Activated T-cell treated with anti-CD3 and anti-CD28 coated beads, Interleukin-2, amount 50 U/mL, for 24 hours (primary cell): ENCODE measurements at regions not wholly inside any gene's neighbourhood (a gene's known extent, or its start where the extent isn't known, plus 50 kb on each side); places are given as distances from the start of the nearest gene placed in this dataset.
"Not testable (repeated sequence)": the region's sequence is repeated elsewhere in the genome, so short reads cannot be mapped to it uniquely, and the experiment has no call there.

Experiments used
- DNase-seq: peaks from one replicate; pipeline ENCODE4 v3.0.0-alpha.2; 2020
- H3K27ac Mint-ChIP-seq: 2 replicates; pipeline ENCODE4 v1.8.0; 2020; ENCODE audit warnings: mild to moderate bottlenecking, mixed read lengths
- H3K27me3 Mint-ChIP-seq: 2 replicates; pipeline ENCODE4 v1.8.0; 2020; ENCODE audit warnings: mixed read lengths
- H3K36me3 Mint-ChIP-seq: 2 replicates; pipeline ENCODE4 v1.8.0; 2020; ENCODE audit warnings: low read depth, mixed read lengths
- H3K4me1 Mint-ChIP-seq: 2 replicates; pipeline ENCODE4 v1.8.0; 2020; ENCODE audit warnings: low read depth, mixed read lengths
- H3K4me3 Mint-ChIP-seq: 2 replicates; pipeline ENCODE4 v1.8.0; 2020; ENCODE audit warnings: mild to moderate bottlenecking, moderate library complexity, mixed read lengths
- H3K9me3 Mint-ChIP-seq: 2 replicates; pipeline ENCODE4 v1.8.0; 2020; ENCODE audit warnings: mixed read lengths

GRCh38 chr7:76117306-76117991 is 69.5 kb downstream of the MDH2 start:
- not testable (repeated sequence) for H3K4me3 Mint-ChIP-seq, DNase-seq, H3K4me1 Mint-ChIP-seq, H3K27ac Mint-ChIP-seq, H3K9me3 Mint-ChIP-seq, H3K36me3 Mint-ChIP-seq, H3K27me3 Mint-ChIP-seq

DNA sequence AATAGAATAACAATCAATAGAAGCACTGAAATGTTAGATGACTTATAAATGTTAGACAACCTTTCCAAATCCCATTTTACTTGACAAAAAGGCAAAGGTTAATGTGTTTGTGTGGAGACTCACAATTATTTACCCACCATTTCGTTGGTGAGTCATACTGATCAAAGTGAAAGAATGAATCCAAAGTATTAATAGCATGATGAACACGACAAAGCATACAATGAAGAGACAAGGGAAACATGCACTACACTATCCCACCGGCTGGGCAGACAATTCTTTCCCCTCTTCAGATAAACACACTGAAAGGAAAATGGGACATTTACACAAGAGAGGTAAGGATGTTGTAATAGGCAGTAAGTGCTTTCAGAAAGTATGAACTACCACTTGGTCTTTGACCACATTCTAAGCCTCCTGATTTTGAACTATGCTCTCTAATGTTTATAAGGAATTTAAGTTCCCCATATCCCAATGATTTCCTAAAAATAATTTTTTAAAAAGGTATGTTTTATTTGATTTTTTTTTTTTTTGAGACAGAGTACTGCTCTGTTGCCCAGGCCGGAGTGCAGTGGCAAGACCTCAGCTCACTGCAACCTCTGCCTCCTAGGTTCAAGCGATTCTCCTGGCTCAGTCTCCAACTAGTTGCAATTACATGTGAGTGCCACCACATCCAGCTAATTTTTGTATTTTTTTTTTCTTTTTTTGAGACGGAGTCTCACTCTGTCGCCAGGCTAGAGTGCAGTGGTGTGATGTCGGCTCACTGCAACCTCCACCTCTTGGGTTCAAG is 70.5 kb downstream of the MDH2 start:
- not testable (repeated sequence) for H3K36me3 Mint-ChIP-seq, H3K27me3 Mint-ChIP-seq, DNase-seq, H3K27ac Mint-ChIP-seq, H3K4me3 Mint-ChIP-seq, H3K9me3 Mint-ChIP-seq
- H3K4me1 Mint-ChIP-seq: peaks cover 14% of the 10 kb centered on the region

DNA sequence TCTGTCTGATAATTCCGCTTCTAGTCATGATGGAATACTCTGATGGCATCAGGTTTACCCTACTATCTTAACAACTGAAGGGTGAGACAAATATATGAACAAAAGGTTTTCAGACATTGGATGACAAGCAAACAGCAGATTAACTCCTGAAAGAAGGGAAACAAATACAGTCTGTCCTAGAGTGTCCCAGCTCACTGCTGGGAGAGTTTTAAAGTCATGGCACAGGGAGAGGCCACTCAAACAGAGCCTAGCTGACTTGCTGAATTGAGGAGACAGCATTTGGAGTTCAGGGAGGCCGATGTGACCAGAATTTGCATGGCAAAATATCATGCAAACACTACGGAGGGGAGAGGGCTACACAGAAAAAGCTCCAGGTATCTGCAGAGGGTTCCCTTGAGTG is 73.1 kb downstream of the MDH2 start:
- no peak overlapping the region for H3K27ac Mint-ChIP-seq
- H3K27me3 Mint-ChIP-seq: no peaks in the 10 kb centered on the region
- no peak overlapping the region for H3K4me3 Mint-ChIP-seq
- no peaks in the 10 kb centered on the region for H3K9me3 Mint-ChIP-seq
- no peaks in the 10 kb centered on the region for H3K36me3 Mint-ChIP-seq
- peaks cover 14% of the 10 kb centered on the region for H3K4me1 Mint-ChIP-seq
- DNase-seq: no peak

DNA sequence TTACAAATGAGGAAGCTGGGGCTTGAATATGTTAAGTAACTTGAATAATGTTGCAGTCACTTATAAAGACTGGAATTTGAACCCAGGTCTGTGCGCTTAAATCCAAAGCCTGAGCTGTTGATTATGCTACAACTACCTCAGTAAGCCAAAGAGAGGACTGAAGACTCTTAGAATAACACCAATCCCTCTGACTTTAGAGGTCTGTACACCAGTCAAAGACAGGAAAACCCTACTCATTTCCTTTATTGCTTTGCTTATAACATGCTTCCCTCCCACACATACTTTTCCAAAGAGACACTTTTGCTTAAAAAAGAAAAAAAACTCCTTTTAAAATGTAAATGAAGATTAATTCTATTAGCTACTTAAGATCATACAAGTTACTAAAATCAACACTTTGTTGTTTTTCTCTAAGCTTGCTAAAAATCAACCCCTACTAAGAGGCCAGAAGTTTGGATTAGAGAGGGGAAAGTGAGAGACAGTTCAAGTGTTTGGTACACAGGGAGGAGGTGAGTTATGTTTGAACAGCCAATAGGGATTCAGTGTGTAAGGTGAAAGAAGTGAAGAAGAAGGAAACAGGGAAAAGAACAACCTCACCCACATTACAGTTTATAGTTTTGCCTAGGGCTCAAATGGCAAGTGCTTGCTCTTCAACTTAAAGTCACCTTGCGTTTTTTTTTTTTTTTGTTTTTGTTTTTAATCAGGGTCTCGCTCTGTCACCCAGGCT is 74.8 kb downstream of the MDH2 start:
- no peaks in the 10 kb centered on the region for H3K27me3 Mint-ChIP-seq
- H3K27ac Mint-ChIP-seq: peak overlapping the region; percentile 10
- peaks cover 14% of the 10 kb centered on the region for H3K4me1 Mint-ChIP-seq
- no peak for DNase-seq
- no peak overlapping the region for H3K4me3 Mint-ChIP-seq
- H3K9me3 Mint-ChIP-seq: no peaks in the 10 kb centered on the region
- H3K36me3 Mint-ChIP-seq: no peaks in the 10 kb centered on the region

- Mint-ChIP-seq H3K4me1 (peaks cover 14% of the 10 kb centered on the region), H3K36me3 (no peaks in the 10 kb centered on the region), H3K9me3 (no peaks in the 10 kb centered on the region), H3K27me3 (no peaks in the 10 kb centered on the region), H3K27ac (no peak overlapping the region), H3K4me3 (no peak overlapping the region)
- DNase-seq: no peak
These were observed 75.4 kb downstream of the MDH2 start for GRCh38 chr7:76123316-76123715.

DNA sequence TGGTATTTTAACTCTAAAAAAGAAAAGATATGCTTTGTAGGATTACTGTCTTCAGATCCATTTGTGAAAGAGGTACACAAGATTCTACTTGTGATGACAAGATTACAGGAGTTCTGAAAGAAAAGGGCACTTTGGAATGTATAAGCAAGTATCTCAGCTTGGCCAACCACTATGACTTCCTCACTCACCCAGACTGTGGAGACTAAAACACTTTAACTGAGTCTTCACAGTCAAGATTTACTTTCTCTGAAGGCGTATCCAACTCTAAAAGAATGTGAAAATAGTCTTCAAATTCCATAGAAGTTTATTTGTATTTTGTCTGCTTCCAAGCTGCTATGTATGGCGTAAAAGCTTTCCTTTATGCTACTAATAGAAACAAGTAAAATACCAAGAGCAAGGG is 76.1 kb upstream of the SRRM3 start:
- Mint-ChIP-seq H3K27ac (no peak overlapping the region), H3K27me3 (no peaks in the 10 kb centered on the region), H3K9me3 (no peaks in the 10 kb centered on the region), H3K36me3 (no peaks in the 10 kb centered on the region), H3K4me3 (no peak overlapping the region), H3K4me1 (peaks cover 16% of the 10 kb centered on the region)
- DNase-seq: no peak

DNA sequence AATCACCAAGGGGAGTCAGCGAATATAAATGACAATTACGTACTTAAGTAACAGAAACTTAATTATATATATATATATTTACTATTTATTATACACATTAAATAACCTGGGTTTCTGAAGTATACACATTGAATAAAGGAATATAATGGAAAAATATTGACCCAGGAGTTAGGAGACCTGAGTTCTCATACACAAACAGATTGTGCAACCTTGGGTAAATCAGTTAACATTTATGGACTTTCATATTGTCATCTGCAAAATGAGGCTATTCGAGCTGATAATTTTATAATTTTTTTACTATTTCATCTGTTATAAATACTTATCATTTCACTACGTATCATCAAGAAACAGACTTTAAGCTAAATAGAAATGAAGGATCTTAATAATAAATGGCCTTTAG is 75.1 kb upstream of the SRRM3 start:
- no peaks in the 10 kb centered on the region for H3K27me3 Mint-ChIP-seq
- no peak for DNase-seq
- no peaks in the 10 kb centered on the region for H3K9me3 Mint-ChIP-seq
- no peak overlapping the region for H3K4me3 Mint-ChIP-seq
- no peaks in the 10 kb centered on the region for H3K36me3 Mint-ChIP-seq
- peaks cover 17% of the 10 kb centered on the region for H3K4me1 Mint-ChIP-seq
- H3K27ac Mint-ChIP-seq: no peak overlapping the region

- Mint-ChIP-seq H3K36me3 (no peaks in the 10 kb centered on the region), H3K27me3 (no peaks in the 10 kb centered on the region), H3K4me3 (no peak overlapping the region), H3K4me1 (peaks cover 28% of the 10 kb centered on the region), H3K9me3 (no peaks in the 10 kb centered on the region), H3K27ac (no peak overlapping the region)
- no peak for DNase-seq
These were observed 72.3 kb upstream of the SRRM3 start for GRCh38 chr7:76129366-76129765.

GRCh38 chr7:76129836-76130235 is 71.9 kb upstream of the SRRM3 start:
- Mint-ChIP-seq H3K27me3 (no peaks in the 10 kb centered on the region), H3K27ac (no peak overlapping the region)

GRCh38 chr7:76130661-76131060 is 71.0 kb upstream of the SRRM3 start:
- not testable (repeated sequence) for H3K27ac Mint-ChIP-seq, DNase-seq, H3K27me3 Mint-ChIP-seq, H3K9me3 Mint-ChIP-seq, H3K36me3 Mint-ChIP-seq, H3K4me3 Mint-ChIP-seq
- H3K4me1 Mint-ChIP-seq: peaks cover 28% of the 10 kb centered on the region

More at GRCh38 chr7:76129836-76130235, 71.9 kb upstream of the SRRM3 start:
- Mint-ChIP-seq H3K9me3 (no peaks in the 10 kb centered on the region), H3K4me3 (no peak overlapping the region), H3K4me1 (peaks cover 28% of the 10 kb centered on the region), H3K36me3 (no peaks in the 10 kb centered on the region)
- DNase-seq: no peak

GRCh38 chr7:76131887-76132286 is 69.8 kb upstream of the SRRM3 start:
- not testable (repeated sequence) for H3K36me3 Mint-ChIP-seq, H3K4me3 Mint-ChIP-seq, H3K27ac Mint-ChIP-seq, H3K27me3 Mint-ChIP-seq, H3K9me3 Mint-ChIP-seq, DNase-seq
- peaks cover 28% of the 10 kb centered on the region for H3K4me1 Mint-ChIP-seq

GRCh38 chr7:76133164-76133775 is 68.4 kb upstream of the SRRM3 start:
- Mint-ChIP-seq H3K4me1 (peaks cover 33% of the 10 kb centered on the region), H3K27me3 (no peaks in the 10 kb centered on the region), H3K27ac (peak overlapping the region; percentile 50), H3K4me3 (peak overlapping the region; percentile 13), H3K36me3 (no peaks in the 10 kb centered on the region), H3K9me3 (no peaks in the 10 kb centered on the region)
- no peak for DNase-seq

- H3K27ac Mint-ChIP-seq: peak overlapping the region; percentile 50
- H3K27me3 Mint-ChIP-seq: no peaks in the 10 kb centered on the region
- peaks cover 37% of the 10 kb centered on the region for H3K4me1 Mint-ChIP-seq
- no peak overlapping the region for H3K4me3 Mint-ChIP-seq
- DNase-seq: no peak
- no peaks in the 10 kb centered on the region for H3K36me3 Mint-ChIP-seq
- no peaks in the 10 kb centered on the region for H3K9me3 Mint-ChIP-seq
These were observed 67.9 kb upstream of the SRRM3 start for GRCh38 chr7:76133839-76134238.

DNA sequence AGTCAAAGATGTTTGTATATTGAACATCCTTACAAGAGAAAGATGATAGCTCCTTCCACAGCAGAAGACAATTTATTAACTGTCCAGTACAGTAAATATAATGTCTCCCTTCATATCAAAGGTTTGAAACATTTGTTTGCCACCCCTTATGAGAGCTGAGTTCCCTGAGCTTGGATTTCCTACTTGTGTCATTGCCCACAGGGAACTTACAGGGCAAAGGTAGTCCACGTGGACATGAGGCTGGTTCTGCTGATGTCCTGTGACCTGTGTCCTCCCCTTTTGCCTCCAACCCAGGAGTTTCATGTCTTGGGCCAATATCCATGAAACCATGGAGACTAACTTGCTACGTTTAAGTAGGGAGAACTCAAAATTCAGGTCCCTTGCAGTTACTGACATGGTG is 66.4 kb upstream of the SRRM3 start:
- not testable (repeated sequence) for H3K9me3 Mint-ChIP-seq, H3K4me3 Mint-ChIP-seq, H3K36me3 Mint-ChIP-seq, H3K27ac Mint-ChIP-seq, H3K27me3 Mint-ChIP-seq, DNase-seq
- peaks cover 37% of the 10 kb centered on the region for H3K4me1 Mint-ChIP-seq
